ENCODE measurements at regions not wholly inside any gene's neighbourhood (a gene's known extent, or its start where the extent isn't known, plus 50 kb on each side); places are given as distances from the start of the nearest gene placed in this dataset.
A peak's percentile ranks its signal among the peaks of the same experiment; 100 is the strongest.

- DNase-seq (no peak), ATAC-seq (peak in 2 of 4 donors; percentile 18 to 51)
- H3K4me3 ChIP-seq, result no peak overlapping the region
- no peaks in the 10 kb centered on the region for H3K36me3 ChIP-seq
- intact Hi-C loops (cut with DNase I), result no loop called here
- H3K27ac ChIP-seq, result no peak overlapping the region
- TF ChIP-seq POLR2A (IDR thresholded peaks at IDR 0.05), result no peak
- TF ChIP-seq, protein P1, sequence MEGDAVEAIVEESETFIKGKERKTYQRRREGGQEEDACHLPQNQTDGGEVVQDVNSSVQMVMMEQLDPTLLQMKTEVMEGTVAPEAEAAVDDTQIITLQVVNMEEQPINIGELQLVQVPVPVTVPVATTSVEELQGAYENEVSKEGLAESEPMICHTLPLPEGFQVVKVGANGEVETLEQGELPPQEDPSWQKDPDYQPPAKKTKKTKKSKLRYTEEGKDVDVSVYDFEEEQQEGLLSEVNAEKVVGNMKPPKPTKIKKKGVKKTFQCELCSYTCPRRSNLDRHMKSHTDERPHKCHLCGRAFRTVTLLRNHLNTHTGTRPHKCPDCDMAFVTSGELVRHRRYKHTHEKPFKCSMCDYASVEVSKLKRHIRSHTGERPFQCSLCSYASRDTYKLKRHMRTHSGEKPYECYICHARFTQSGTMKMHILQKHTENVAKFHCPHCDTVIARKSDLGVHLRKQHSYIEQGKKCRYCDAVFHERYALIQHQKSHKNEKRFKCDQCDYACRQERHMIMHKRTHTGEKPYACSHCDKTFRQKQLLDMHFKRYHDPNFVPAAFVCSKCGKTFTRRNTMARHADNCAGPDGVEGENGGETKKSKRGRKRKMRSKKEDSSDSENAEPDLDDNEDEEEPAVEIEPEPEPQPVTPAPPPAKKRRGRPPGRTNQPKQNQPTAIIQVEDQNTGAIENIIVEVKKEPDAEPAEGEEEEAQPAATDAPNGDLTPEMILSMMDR (IDR thresholded peaks at IDR 0.05), result no peak
- no peaks in the 10 kb centered on the region for H3K9me3 ChIP-seq
- no peaks in the 10 kb centered on the region for H3K4me1 ChIP-seq
- H3K27me3 ChIP-seq, result no peaks in the 10 kb centered on the region
- WGBS (ENCODE audit: insufficient coverage, low coverage, low lambda C conversion rate, missing lambda C conversion rate), result 58% methylated on average over 5 of the region's 5 CpGs
These were observed 65.3 kb upstream of the CDKN3 start for GRCh38 chr14:54331516-54331915.

- 90% methylated on average over 6 of the region's 6 CpGs for WGBS (ENCODE audit: insufficient coverage, low coverage, low lambda C conversion rate, missing lambda C conversion rate)
- no peaks in the 10 kb centered on the region for H3K27me3 ChIP-seq
- TF ChIP-seq, protein P1 (IDR thresholded peaks at IDR 0.05), result no peak
- no peak for TF ChIP-seq POLR2A (IDR thresholded peaks at IDR 0.05)
- intact Hi-C loops (cut with DNase I), result no loop called here
- ATAC-seq (no peak), DNase-seq (no peak)
- H3K9me3 ChIP-seq, result no peaks in the 10 kb centered on the region
- no peak overlapping the region for H3K4me3 ChIP-seq
- no peaks in the 10 kb centered on the region for H3K4me1 ChIP-seq
- no peak overlapping the region for H3K27ac ChIP-seq
- H3K36me3 ChIP-seq, result no peaks in the 10 kb centered on the region
These were observed 64.3 kb upstream of the CDKN3 start for GRCh38 chr14:54332490-54332889.

GRCh38 chr14:54333511-54333910 is 63.3 kb upstream of the CDKN3 start:
- 87% methylated on average over 4 of the region's 4 CpGs for WGBS (ENCODE audit: insufficient coverage, low coverage, low lambda C conversion rate, missing lambda C conversion rate)
- H3K27ac ChIP-seq, result no peak overlapping the region
- no peak overlapping the region for H3K4me3 ChIP-seq
- no peaks in the 10 kb centered on the region for H3K9me3 ChIP-seq
- DNase-seq (no peak), ATAC-seq (no peak)
- intact Hi-C loops (cut with DNase I), result no loop called here
- no peaks in the 10 kb centered on the region for H3K36me3 ChIP-seq
- H3K4me1 ChIP-seq, result no peaks in the 10 kb centered on the region
- TF ChIP-seq POLR2A (IDR thresholded peaks at IDR 0.05), result no peak
- TF ChIP-seq, protein P1 (IDR thresholded peaks at IDR 0.05), result no peak
- H3K27me3 ChIP-seq, result no peaks in the 10 kb centered on the region

- no peak for DNase-seq
- H3K27me3 ChIP-seq, result no peaks in the 10 kb centered on the region
- no peaks in the 10 kb centered on the region for H3K9me3 ChIP-seq
- ATAC-seq, result no peak
- H3K4me1 ChIP-seq, result no peaks in the 10 kb centered on the region
- intact Hi-C loops (cut with DNase I), result no loop called here
- no peak overlapping the region for H3K27ac ChIP-seq
- H3K36me3 ChIP-seq, result no peaks in the 10 kb centered on the region
- 100% methylated on average over 1 of the region's 2 CpGs for WGBS (ENCODE audit: insufficient coverage, low coverage, low lambda C conversion rate, missing lambda C conversion rate)
- TF ChIP-seq, protein P1 (IDR thresholded peaks at IDR 0.05), result no peak
- no peak for TF ChIP-seq POLR2A (IDR thresholded peaks at IDR 0.05)
- no peak overlapping the region for H3K4me3 ChIP-seq
These were observed 61.1 kb upstream of the CDKN3 start for GRCh38 chr14:54335569-54336155.

- H3K4me1 ChIP-seq, result no peaks in the 10 kb centered on the region
- no peak overlapping the region for H3K27ac ChIP-seq
- WGBS (ENCODE audit: insufficient coverage, low coverage, low lambda C conversion rate, missing lambda C conversion rate), result 81% methylated on average over 10 of the region's 10 CpGs
- ATAC-seq (no peak), DNase-seq (no peak)
- TF ChIP-seq, protein P1 (IDR thresholded peaks at IDR 0.05), result no peak
- no peak for TF ChIP-seq POLR2A (IDR thresholded peaks at IDR 0.05)
- H3K36me3 ChIP-seq, result no peaks in the 10 kb centered on the region
- H3K4me3 ChIP-seq, result no peak overlapping the region
- no peaks in the 10 kb centered on the region for H3K9me3 ChIP-seq
- no peaks in the 10 kb centered on the region for H3K27me3 ChIP-seq
- intact Hi-C loops (cut with DNase I), result no loop called here
These were observed 59.5 kb upstream of the CDKN3 start for GRCh38 chr14:54337314-54337713.

All from right lobe of liver (tissue), 6 donors.